ENCODE measurements at regions not wholly inside any gene's neighbourhood (a gene's known extent, or its start where the extent isn't known, plus 50 kb on each side); places are given as distances from the start of the nearest gene placed in this dataset.

- Mint-ChIP-seq H3K27me3 (ENCODE audit: unreplicated experiment) (no peaks in the 10 kb centered on the region), H3K27ac (ENCODE audit: unreplicated experiment) (no peak overlapping the region), H3K36me3 (ENCODE audit: unreplicated experiment) (no peaks in the 10 kb centered on the region), H3K9me3 (ENCODE audit: unreplicated experiment) (peaks cover 1% of the 10 kb centered on the region), H3K4me3 (ENCODE audit: unreplicated experiment) (no peak overlapping the region), H3K4me1 (ENCODE audit: unreplicated experiment) (peaks cover 16% of the 10 kb centered on the region)
- DNase-seq (ENCODE audit: extremely low spot score, unreplicated experiment), result no peak
- no peak for TF ChIP-seq CTCF (IDR thresholded peaks at IDR 0.05)
These were observed 225.2 kb downstream of the FOXO1 start for GRCh38 chr13:40440990-40441820.

- no peak overlapping the region for H3K27ac Mint-ChIP-seq (ENCODE audit: unreplicated experiment)
- H3K36me3 Mint-ChIP-seq (ENCODE audit: unreplicated experiment), result no peaks in the 10 kb centered on the region
- TF ChIP-seq CTCF (IDR thresholded peaks at IDR 0.05), result no peak
These were observed 224.2 kb downstream of the FOXO1 start for GRCh38 chr13:40442231-40442630.

GRCh38 chr13:40442826-40443225 lies 223.6 kb downstream of the FOXO1 start:
- no peaks in the 10 kb centered on the region for H3K27me3 Mint-ChIP-seq (ENCODE audit: unreplicated experiment)
- no peaks in the 10 kb centered on the region for H3K36me3 Mint-ChIP-seq (ENCODE audit: unreplicated experiment)
- TF ChIP-seq CTCF (IDR thresholded peaks at IDR 0.05), result no peak
- peaks cover 17% of the 10 kb centered on the region for H3K4me1 Mint-ChIP-seq (ENCODE audit: unreplicated experiment)
- DNase-seq (ENCODE audit: extremely low spot score, unreplicated experiment), result no peak
- peaks cover 5% of the 10 kb centered on the region for H3K9me3 Mint-ChIP-seq (ENCODE audit: unreplicated experiment)
- H3K27ac Mint-ChIP-seq (ENCODE audit: unreplicated experiment), result no peak overlapping the region
- H3K4me3 Mint-ChIP-seq (ENCODE audit: unreplicated experiment), result no peak overlapping the region

More at GRCh38 chr13:40442231-40442630, 224.2 kb downstream of the FOXO1 start:
- Mint-ChIP-seq H3K4me1 (ENCODE audit: unreplicated experiment) (peaks cover 17% of the 10 kb centered on the region), H3K4me3 (ENCODE audit: unreplicated experiment) (no peak overlapping the region), H3K9me3 (ENCODE audit: unreplicated experiment) (peaks cover 5% of the 10 kb centered on the region), H3K27me3 (ENCODE audit: unreplicated experiment) (no peaks in the 10 kb centered on the region)
- no peak for DNase-seq (ENCODE audit: extremely low spot score, unreplicated experiment)

GRCh38 chr13:40444241-40444640 lies 222.2 kb downstream of the FOXO1 start:
- TF ChIP-seq CTCF (IDR thresholded peaks at IDR 0.05), result no peak
- H3K36me3 Mint-ChIP-seq (ENCODE audit: unreplicated experiment), result no peaks in the 10 kb centered on the region
- DNase-seq (ENCODE audit: extremely low spot score, unreplicated experiment), result no peak
- no peak overlapping the region for H3K27ac Mint-ChIP-seq (ENCODE audit: unreplicated experiment)
- H3K4me1 Mint-ChIP-seq (ENCODE audit: unreplicated experiment), result peaks cover 8% of the 10 kb centered on the region
- H3K4me3 Mint-ChIP-seq (ENCODE audit: unreplicated experiment), result no peak overlapping the region
- H3K9me3 Mint-ChIP-seq (ENCODE audit: unreplicated experiment), result peaks cover 5% of the 10 kb centered on the region
- no peaks in the 10 kb centered on the region for H3K27me3 Mint-ChIP-seq (ENCODE audit: unreplicated experiment)

GRCh38 chr13:40445557-40445990 lies 220.9 kb downstream of the FOXO1 start:
- no peak for DNase-seq (ENCODE audit: extremely low spot score, unreplicated experiment)
- peaks cover 12% of the 10 kb centered on the region for H3K9me3 Mint-ChIP-seq (ENCODE audit: unreplicated experiment)
- H3K27ac Mint-ChIP-seq (ENCODE audit: unreplicated experiment), result no peak overlapping the region

More at GRCh38 chr13:40445557-40445990, 220.9 kb downstream of the FOXO1 start:
- Mint-ChIP-seq H3K36me3 (ENCODE audit: unreplicated experiment) (no peaks in the 10 kb centered on the region), H3K4me3 (ENCODE audit: unreplicated experiment) (no peak overlapping the region), H3K4me1 (ENCODE audit: unreplicated experiment) (peaks cover 8% of the 10 kb centered on the region), H3K27me3 (ENCODE audit: unreplicated experiment) (no peaks in the 10 kb centered on the region)
- TF ChIP-seq CTCF (IDR thresholded peaks at IDR 0.05), result no peak
